B cell (primary cell): ENCODE measurements at regions not wholly inside any gene's neighbourhood (a gene's known extent, or its start where the extent isn't known, plus 50 kb on each side); places are given as distances from the start of the nearest gene placed in this dataset.

Experiments
- ATAC-seq: fragments of 200-7000 bp; cut with Tn5 transposase; one replicate; pipeline ENCODE4 v1.10.0; 2021; ENCODE audit warnings: low read depth, mild to moderate bottlenecking, moderate number of reproducible peaks, moderate library complexity
- CTCF ChIA-PET: fragments of 350-600 bp; sonication (Branson Sonifier 250); formaldehyde crosslinking; loops from one replicate; lab custom pipeline; 2021; ENCODE audit warnings: antibody characterized with exemption, inconsistent platforms; lab: Charles Lee
- POLR2A ChIA-PET: fragments of 350-600 bp; sonication (Branson Sonifier 250); formaldehyde crosslinking; loops from one replicate; lab custom pipeline; 2021; ENCODE audit warnings: antibody characterized with exemption; lab: Charles Lee
- DNase-seq: peaks from one replicate; pipeline ENCODE4 v3.0.0; 2013
- H2AFZ ChIP-seq: 2 replicates; pipeline ENCODE4 v1.6.1; 2012; ENCODE audit warnings: mild to moderate bottlenecking, low read depth, low read length; ENCODE audit not compliant: insufficient read depth, poor library complexity, severe bottlenecking
- H3K27ac ChIP-seq, 2 donors: 1 replicate in 1 of 2; 2 replicates in 1 of 2; pipeline ENCODE4 v1.5.1; 2012 to 2013; ENCODE audit warnings: low read length in 2 of 2, mild to moderate bottlenecking in 2 of 2, moderate library complexity in 1 of 2
- H3K27me3 ChIP-seq, 4 experiments: fragments of 200-600 bp in 1 of 4; sonication (generic) in 1 of 4; replicated peaks in 1 of 4; 1 replicate in 2 of 4; 2 replicates in 2 of 4; pipeline versions ENCODE4 v1.6.1 to v1.7.0; 2013 to 2016; ENCODE audit warnings: low read length in 3 of 4, mild to moderate bottlenecking in 2 of 4, mixed read lengths in 1 of 4, moderate library complexity in 1 of 4; ENCODE audit not compliant: insufficient read depth in 4 of 4, control insufficient read depth in 3 of 4; ENCODE audit errors: control extremely low read depth in 1 of 4
- H3K36me3 ChIP-seq, 2 experiments: replicated peaks in 1 of 2; 1 replicate in 1 of 2; 2 replicates in 1 of 2; pipeline versions ENCODE4 v1.6.1 to v1.7.1; 2013; ENCODE audit warnings: low read length in 1 of 2; ENCODE audit not compliant: insufficient read depth in 2 of 2, control insufficient read depth in 1 of 2; ENCODE audit errors: control extremely low read depth in 1 of 2, extremely low read depth in 1 of 2
- H3K4me1 ChIP-seq, 2 donors: fragments of 200-600 bp in 1 of 2; sonication (generic) in 1 of 2; 1 replicate in 1 of 2; 2 replicates in 1 of 2; pipeline versions ENCODE4 v1.5.1 to v1.6.1; 2013 to 2017; ENCODE audit warnings: low read length in 2 of 2; ENCODE audit not compliant: control insufficient read depth in 2 of 2, insufficient read depth in 2 of 2
- H3K4me2 ChIP-seq: replicated peaks from 2 replicates; pipeline ENCODE3; 2012; ENCODE audit warnings: mild to moderate bottlenecking, low read depth, low read length; ENCODE audit not compliant: poor library complexity, severe bottlenecking
- H3K4me3 ChIP-seq, 5 experiments: fragments of 200-600 bp in 1 of 5; sonication (generic) in 1 of 5; 1 replicate in 3 of 5; 2 replicates in 2 of 5; pipeline versions ENCODE4 v1.5.1 to v1.7.0; 2011 to 2016; ENCODE audit warnings: low read length in 4 of 5, mild to moderate bottlenecking in 4 of 5, low read depth in 2 of 5, control low read depth in 1 of 5, moderate library complexity in 1 of 5; ENCODE audit not compliant: insufficient read depth in 1 of 5; ENCODE audit errors: control extremely low read depth in 1 of 5, extremely low read depth in 1 of 5
- H3K79me2 ChIP-seq: fragments of 200-600 bp; sonication (generic); one replicate; pipeline ENCODE4 v1.6.0; 2016; ENCODE audit warnings: low read length; ENCODE audit not compliant: control insufficient read depth, insufficient read depth
- H3K9ac ChIP-seq: fragments of 200-600 bp; sonication (generic); 2 replicates; pipeline ENCODE4 v1.6.1; 2017; ENCODE audit warnings: mild to moderate bottlenecking, low read length, moderate library complexity
- H3K9me3 ChIP-seq, 3 donors: one replicate each; pipeline versions ENCODE4 v1.6.1 to v1.7.1; 2013; ENCODE audit warnings: low read length in 2 of 3; ENCODE audit not compliant: control insufficient read depth in 2 of 3, insufficient read depth in 1 of 3; ENCODE audit errors: control extremely low read depth in 1 of 3
- H4K20me1 ChIP-seq: 2 replicates; pipeline ENCODE4 v1.6.0; 2012; ENCODE audit warnings: mild to moderate bottlenecking, low read length; ENCODE audit not compliant: insufficient read depth, control insufficient read depth, poor library complexity, severe bottlenecking
- H3K27ac Mint-ChIP-seq: one replicate; pipeline ENCODE4 v1.8.0; 2021; ENCODE audit warnings: mixed read lengths
- H3K27me3 Mint-ChIP-seq: one replicate; pipeline ENCODE4 v1.8.0; 2021; ENCODE audit warnings: mixed read lengths
- H3K4me1 Mint-ChIP-seq: one replicate; pipeline ENCODE4 v1.8.0; 2021; ENCODE audit warnings: mixed read lengths
- H3K4me3 Mint-ChIP-seq: one replicate; pipeline ENCODE4 v1.8.0; 2021; ENCODE audit warnings: mixed read lengths
- H3K9me3 Mint-ChIP-seq: one replicate; pipeline ENCODE4 v1.8.0; 2022; ENCODE audit warnings: mixed read lengths; ENCODE audit not compliant: insufficient read depth
- EZH2 ChIP-seq: IDR thresholded peaks from 2 replicates; pipeline ENCODE4 v1.6.1; 2012; ENCODE audit warnings: borderline replicate concordance, low read depth, mild to moderate bottlenecking, moderate library complexity, low read length; ENCODE audit not compliant: insufficient read depth, poor library complexity, severe bottlenecking
- WGBS: methylation state at CpG from one replicate; pipeline ENCODE4 v1.1.5; 2013; ENCODE audit warnings: missing lambda C conversion rate; ENCODE audit not compliant: insufficient coverage; 5-methylcytosine and 5-hydroxymethylcytosine counted together
- intact Hi-C: fragments of 100-400 bp; cut with micrococcal nuclease; formaldehyde crosslinking; loops from one replicate; pipeline ENCODE4 v1.10.0; 2022
- TF ChIP-seq, protein P1 (sequence below): fragments of 200-600 bp; IDR thresholded peaks from one replicate; pipeline ENCODE4 v1.8.0; 2022; ENCODE audit warnings: antibody characterized with exemption, mild to moderate bottlenecking

DNA sequence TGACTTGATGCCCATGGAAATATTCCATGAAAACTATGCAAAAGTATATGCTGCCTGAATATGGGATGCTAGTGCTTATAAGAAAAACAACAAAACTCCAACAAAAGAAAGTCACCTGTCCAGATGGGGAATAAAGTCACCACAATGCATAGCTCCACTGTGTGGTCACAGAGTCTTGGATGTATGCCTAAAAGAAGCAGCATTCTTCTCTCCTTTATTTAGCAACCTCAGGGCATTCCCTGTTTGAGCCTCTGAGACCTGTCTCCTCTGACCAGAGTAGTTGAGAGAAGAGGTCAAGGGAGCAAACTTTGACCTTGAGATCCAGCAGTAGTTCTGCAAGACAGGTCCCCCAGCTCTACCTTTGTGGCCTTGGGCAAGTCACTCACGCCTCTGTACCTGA lies 287.5 kb downstream of the MED10 start:
- Histone ChIP-seq H3K79me2 (no peaks in the 10 kb centered on the region), H2AFZ (no peak overlapping the region), H3K4me3 (no peak overlapping the region), H3K4me2 (no peak overlapping the region), H4K20me1 (no peaks in the 10 kb centered on the region), H3K9me3 (no peaks in the 10 kb centered on the region), H3K4me1 (no peaks in the 10 kb centered on the region), H3K36me3 (no peaks in the 10 kb centered on the region), H3K27ac (no peak overlapping the region), H3K9ac (no peak overlapping the region), H3K27me3 (no peaks in the 10 kb centered on the region)
- DNase-seq: no peak
- CTCF ChIA-PET: no interaction called here
- H3K27me3 Mint-ChIP-seq: no peaks in the 10 kb centered on the region
- TF ChIP-seq, protein P1, sequence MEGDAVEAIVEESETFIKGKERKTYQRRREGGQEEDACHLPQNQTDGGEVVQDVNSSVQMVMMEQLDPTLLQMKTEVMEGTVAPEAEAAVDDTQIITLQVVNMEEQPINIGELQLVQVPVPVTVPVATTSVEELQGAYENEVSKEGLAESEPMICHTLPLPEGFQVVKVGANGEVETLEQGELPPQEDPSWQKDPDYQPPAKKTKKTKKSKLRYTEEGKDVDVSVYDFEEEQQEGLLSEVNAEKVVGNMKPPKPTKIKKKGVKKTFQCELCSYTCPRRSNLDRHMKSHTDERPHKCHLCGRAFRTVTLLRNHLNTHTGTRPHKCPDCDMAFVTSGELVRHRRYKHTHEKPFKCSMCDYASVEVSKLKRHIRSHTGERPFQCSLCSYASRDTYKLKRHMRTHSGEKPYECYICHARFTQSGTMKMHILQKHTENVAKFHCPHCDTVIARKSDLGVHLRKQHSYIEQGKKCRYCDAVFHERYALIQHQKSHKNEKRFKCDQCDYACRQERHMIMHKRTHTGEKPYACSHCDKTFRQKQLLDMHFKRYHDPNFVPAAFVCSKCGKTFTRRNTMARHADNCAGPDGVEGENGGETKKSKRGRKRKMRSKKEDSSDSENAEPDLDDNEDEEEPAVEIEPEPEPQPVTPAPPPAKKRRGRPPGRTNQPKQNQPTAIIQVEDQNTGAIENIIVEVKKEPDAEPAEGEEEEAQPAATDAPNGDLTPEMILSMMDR: no peak
- TF ChIP-seq EZH2: no peak
- intact Hi-C loops: no loop called here
- peaks cover 3% of the 10 kb centered on the region for H3K9me3 Mint-ChIP-seq
- 100% methylated on average over 1 of the region's 1 CpG for WGBS
- no peaks in the 10 kb centered on the region for H3K4me1 Mint-ChIP-seq
- no peak overlapping the region for H3K4me3 Mint-ChIP-seq
- no peak for ATAC-seq
- no peak overlapping the region for H3K27ac Mint-ChIP-seq
- POLR2A ChIA-PET: no interaction called here

DNA sequence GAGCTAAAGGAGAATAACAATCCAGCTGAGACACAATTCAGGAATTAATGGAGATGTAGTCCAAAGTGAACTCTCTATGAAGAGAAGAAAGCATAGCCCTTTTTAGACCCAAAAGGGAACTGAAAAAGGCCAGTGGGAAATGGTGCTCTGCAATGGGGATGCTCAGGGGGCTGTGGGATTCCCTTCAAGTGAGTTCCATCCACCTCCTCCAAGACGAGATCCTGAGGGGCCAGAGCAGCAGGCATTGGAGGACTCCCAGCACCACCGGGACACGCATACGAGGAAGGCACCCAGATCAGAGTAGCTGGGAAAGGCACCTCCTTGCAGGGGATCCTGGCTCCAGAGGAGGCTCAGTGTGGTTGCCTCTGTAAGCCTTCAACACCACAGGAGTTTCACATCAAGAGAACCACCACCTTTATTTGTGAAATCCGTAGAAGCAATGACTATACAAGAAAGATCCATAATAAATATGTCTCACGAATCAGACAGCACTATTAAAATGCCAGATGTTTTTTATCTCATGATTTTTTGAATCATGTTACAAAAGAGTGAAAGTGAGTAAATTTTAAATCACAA lies 288.2 kb downstream of the MED10 start:
- Histone ChIP-seq H4K20me1 (no peaks in the 10 kb centered on the region), H3K4me2 (no peak overlapping the region), H3K9ac (no peak overlapping the region), H3K27ac (no peak overlapping the region), H3K4me1 (no peaks in the 10 kb centered on the region), H3K36me3 (no peaks in the 10 kb centered on the region), H3K4me3 (no peak overlapping the region), H3K9me3 (no peaks in the 10 kb centered on the region), H3K27me3 (no peaks in the 10 kb centered on the region), H2AFZ (no peak overlapping the region), H3K79me2 (no peaks in the 10 kb centered on the region)
- no peaks in the 10 kb centered on the region for H3K9me3 Mint-ChIP-seq
- TF ChIP-seq, protein P1: no peak
- TF ChIP-seq EZH2: no peak
- no peak for ATAC-seq
- no peak for DNase-seq
- WGBS: 76% methylated on average over 4 of the region's 6 CpGs
- ChIA-PET CTCF (no interaction called here), POLR2A (no interaction called here)
- intact Hi-C loops: no loop called here
- no peaks in the 10 kb centered on the region for H3K27me3 Mint-ChIP-seq
- H3K4me1 Mint-ChIP-seq: no peaks in the 10 kb centered on the region
- no peak overlapping the region for H3K27ac Mint-ChIP-seq
- H3K4me3 Mint-ChIP-seq: no peak overlapping the region
